ENCODE measurements at regions not wholly inside any gene's neighbourhood (a gene's known extent, or its start where the extent isn't known, plus 50 kb on each side); places are given as distances from the start of the nearest gene placed in this dataset.

DNA sequence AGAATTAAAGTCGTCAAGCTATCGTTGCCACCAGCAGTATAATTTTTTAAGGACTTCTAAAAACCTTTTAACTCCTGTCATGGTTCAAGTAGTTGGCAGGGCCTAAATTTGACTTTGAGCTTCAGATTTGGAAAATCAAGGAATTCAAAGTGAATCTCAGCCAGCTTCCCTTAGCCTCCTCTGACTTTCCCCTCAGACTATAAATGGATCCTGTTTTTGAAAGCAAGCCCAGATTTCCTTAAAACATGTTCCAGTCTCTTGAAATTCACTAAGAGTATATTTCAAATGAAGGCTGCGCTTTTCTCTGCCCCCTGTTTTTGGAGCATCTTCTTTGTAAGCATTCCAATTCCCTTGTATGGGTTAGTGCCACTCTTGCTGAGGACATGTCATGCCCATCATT lies 101.8 kb upstream of the CDH8 start:
- Mint-ChIP-seq H3K27me3 (no peaks in the 10 kb centered on the region), H3K4me1 (ENCODE audit: low read depth) (no peaks in the 10 kb centered on the region), H3K36me3 (ENCODE audit: low read depth) (no peaks in the 10 kb centered on the region), H3K4me3 (no peak overlapping the region), H3K9me3 (peaks cover 14% of the 10 kb centered on the region), H3K27ac (no peak overlapping the region)
- DNase-seq (no peak), ATAC-seq (ENCODE audit: poor library complexity) (no peak)
- Histone ChIP-seq H3K27me3 (ENCODE audit: control insufficient read depth in 1 of 2, insufficient read depth in 2 of 2, low read length in 2 of 2) (no peaks in the 10 kb centered on the region), H3K9me3 (ENCODE audit: control insufficient read depth in 1 of 2, insufficient read depth in 1 of 2, low read length in 2 of 2) (peaks cover 10 to 15% of the 10 kb centered on the region in 2 experiments), H3K27ac (ENCODE audit: low read depth in 1 of 2, low read length in 2 of 2) (no peak overlapping the region), H3K4me3 (ENCODE audit: low read length) (no peak overlapping the region), H3K36me3 (ENCODE audit: insufficient read depth, low read length) (no peaks in the 10 kb centered on the region), H3K4me1 (ENCODE audit: insufficient read depth, low read length) (no peaks in the 10 kb centered on the region)
- TF ChIP-seq, protein P1, sequence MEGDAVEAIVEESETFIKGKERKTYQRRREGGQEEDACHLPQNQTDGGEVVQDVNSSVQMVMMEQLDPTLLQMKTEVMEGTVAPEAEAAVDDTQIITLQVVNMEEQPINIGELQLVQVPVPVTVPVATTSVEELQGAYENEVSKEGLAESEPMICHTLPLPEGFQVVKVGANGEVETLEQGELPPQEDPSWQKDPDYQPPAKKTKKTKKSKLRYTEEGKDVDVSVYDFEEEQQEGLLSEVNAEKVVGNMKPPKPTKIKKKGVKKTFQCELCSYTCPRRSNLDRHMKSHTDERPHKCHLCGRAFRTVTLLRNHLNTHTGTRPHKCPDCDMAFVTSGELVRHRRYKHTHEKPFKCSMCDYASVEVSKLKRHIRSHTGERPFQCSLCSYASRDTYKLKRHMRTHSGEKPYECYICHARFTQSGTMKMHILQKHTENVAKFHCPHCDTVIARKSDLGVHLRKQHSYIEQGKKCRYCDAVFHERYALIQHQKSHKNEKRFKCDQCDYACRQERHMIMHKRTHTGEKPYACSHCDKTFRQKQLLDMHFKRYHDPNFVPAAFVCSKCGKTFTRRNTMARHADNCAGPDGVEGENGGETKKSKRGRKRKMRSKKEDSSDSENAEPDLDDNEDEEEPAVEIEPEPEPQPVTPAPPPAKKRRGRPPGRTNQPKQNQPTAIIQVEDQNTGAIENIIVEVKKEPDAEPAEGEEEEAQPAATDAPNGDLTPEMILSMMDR (IDR thresholded peaks at IDR 0.05): no peak
- intact Hi-C loops (cut with DNase I, micrococcal nuclease): no loop called here
- CTCF ChIA-PET: no interaction called here
- POLR2A ChIA-PET: no interaction called here

DNA sequence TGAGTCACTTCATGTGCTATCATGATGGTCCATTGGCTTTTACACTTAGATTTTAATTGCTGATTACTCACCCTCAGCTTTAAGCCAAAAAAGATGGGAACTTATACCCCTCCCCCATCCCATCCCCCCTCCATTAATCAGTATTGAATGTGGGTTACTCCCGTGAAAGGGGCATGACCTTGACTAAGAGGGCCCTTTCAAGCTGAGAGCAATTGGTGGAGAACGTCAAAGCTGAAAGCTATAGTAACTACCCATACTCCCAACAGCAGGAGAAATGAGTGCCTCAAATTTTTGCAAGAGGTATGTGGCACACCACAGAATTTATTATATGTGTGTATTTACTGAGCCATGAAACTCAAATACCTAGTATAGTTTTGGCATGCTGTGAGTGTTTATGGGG lies 99.7 kb upstream of the CDH8 start:
- H3K27me3 ChIP-seq (ENCODE audit: control insufficient read depth in 1 of 2, insufficient read depth in 2 of 2, low read length in 2 of 2): no peaks in the 10 kb centered on the region
- ChIA-PET CTCF (no interaction called here), POLR2A (no interaction called here)
- H3K36me3 ChIP-seq (ENCODE audit: insufficient read depth, low read length): no peaks in the 10 kb centered on the region
- peaks cover 14 to 15% of the 10 kb centered on the region in 2 experiments for H3K9me3 ChIP-seq (ENCODE audit: control insufficient read depth in 1 of 2, insufficient read depth in 1 of 2, low read length in 2 of 2)
- Mint-ChIP-seq H3K27ac (no peak overlapping the region), H3K27me3 (no peaks in the 10 kb centered on the region), H3K9me3 (peaks cover 11% of the 10 kb centered on the region), H3K36me3 (ENCODE audit: low read depth) (no peaks in the 10 kb centered on the region), H3K4me3 (no peak overlapping the region), H3K4me1 (ENCODE audit: low read depth) (no peaks in the 10 kb centered on the region)
- H3K4me3 ChIP-seq (ENCODE audit: low read length): no peak overlapping the region
- DNase-seq (no peak), ATAC-seq (ENCODE audit: poor library complexity) (no peak)
- H3K27ac ChIP-seq (ENCODE audit: low read depth in 1 of 2, low read length in 2 of 2): no peak overlapping the region
- intact Hi-C loops (cut with DNase I, micrococcal nuclease): no loop called here
- H3K4me1 ChIP-seq (ENCODE audit: insufficient read depth, low read length): no peaks in the 10 kb centered on the region
- TF ChIP-seq, protein P1 (IDR thresholded peaks at IDR 0.05): no peak

DNA sequence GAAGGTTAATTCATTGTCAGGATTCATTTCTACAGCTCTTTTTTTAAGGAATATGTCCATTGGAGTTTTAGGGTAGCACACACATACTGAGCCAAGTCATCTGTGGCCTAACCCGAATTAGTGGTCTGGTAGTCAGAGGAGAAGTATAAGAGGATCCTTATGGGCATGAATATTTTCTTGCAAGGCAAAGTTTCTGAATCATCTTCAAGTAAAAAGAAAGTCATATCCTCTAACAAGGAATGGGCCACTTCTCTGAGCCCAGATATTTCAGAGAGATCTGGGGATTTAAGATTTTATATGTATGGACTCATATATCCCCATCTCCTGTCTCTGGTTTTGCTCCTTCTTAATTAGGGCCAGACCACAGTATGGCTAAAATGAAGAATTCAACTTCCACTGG lies 99.2 kb upstream of the CDH8 start:
- CTCF ChIA-PET: no interaction called here
- Mint-ChIP-seq H3K27ac (no peak overlapping the region), H3K9me3 (peaks cover 13% of the 10 kb centered on the region), H3K36me3 (ENCODE audit: low read depth) (no peaks in the 10 kb centered on the region), H3K4me1 (ENCODE audit: low read depth) (no peaks in the 10 kb centered on the region), H3K4me3 (no peak overlapping the region), H3K27me3 (no peaks in the 10 kb centered on the region)
- POLR2A ChIA-PET: no interaction called here
- no peaks in the 10 kb centered on the region for H3K4me1 ChIP-seq (ENCODE audit: insufficient read depth, low read length)
- TF ChIP-seq, protein P1 (IDR thresholded peaks at IDR 0.05): no peak
- intact Hi-C loops (cut with DNase I, micrococcal nuclease): no loop called here
- H3K36me3 ChIP-seq (ENCODE audit: insufficient read depth, low read length): no peaks in the 10 kb centered on the region
- H3K27ac ChIP-seq (ENCODE audit: low read depth in 1 of 2, low read length in 2 of 2): no peak overlapping the region
- no peaks in the 10 kb centered on the region for H3K27me3 ChIP-seq (ENCODE audit: control insufficient read depth in 1 of 2, insufficient read depth in 2 of 2, low read length in 2 of 2)
- ATAC-seq (ENCODE audit: poor library complexity): no peak
- peaks cover 14 to 15% of the 10 kb centered on the region in 2 experiments for H3K9me3 ChIP-seq (ENCODE audit: control insufficient read depth in 1 of 2, insufficient read depth in 1 of 2, low read length in 2 of 2)
- no peak overlapping the region for H3K4me3 ChIP-seq (ENCODE audit: low read length)
- DNase-seq: no peak

Data from CD4-positive, alpha-beta T cell (primary cell).